WTC11 (cell line): ENCODE measurements at regions not wholly inside any gene's neighbourhood (a gene's known extent, or its start where the extent isn't known, plus 50 kb on each side); places are given as distances from the start of the nearest gene placed in this dataset.

Experiments used
- ATAC-seq: fragments of 200-7000 bp; cut with Tn5 transposase; 2 replicates; pipeline ENCODE4 v1.10.0; 2021; ENCODE audit warnings: mild to moderate bottlenecking, moderate library complexity
- CTCF ChIA-PET: fragments of 300-600 bp; sonication (Branson Sonifier 250); formaldehyde crosslinking; loops from one replicate; lab custom pipeline; 2021; ENCODE audit warnings: antibody characterized with exemption; lab: Charles Lee
- POLR2A ChIA-PET: fragments of 350-600 bp; sonication (Branson Sonifier 250); formaldehyde crosslinking; loops from one replicate; lab custom pipeline; 2021; ENCODE audit warnings: antibody characterized with exemption; lab: Charles Lee
- DNase-seq: peaks from one replicate; pipeline ENCODE4 v3.0.0; 2021; ENCODE audit warnings: low spot score
- H3K27ac Mint-ChIP-seq: 2 replicates; pipeline ENCODE4 v1.8.0; 2021; ENCODE audit warnings: mixed read lengths
- H3K27me3 Mint-ChIP-seq: 2 replicates; pipeline ENCODE4 v1.8.0; 2021; ENCODE audit warnings: low read depth, mild to moderate bottlenecking, moderate library complexity, mixed read lengths
- H3K36me3 Mint-ChIP-seq: 2 replicates; pipeline ENCODE4 v1.8.0; 2021; ENCODE audit warnings: mixed read lengths
- H3K4me1 Mint-ChIP-seq: 2 replicates; pipeline ENCODE4 v1.8.0; 2022; ENCODE audit warnings: mixed read lengths
- H3K4me3 Mint-ChIP-seq: 2 replicates; pipeline ENCODE4 v1.8.0; 2021; ENCODE audit warnings: mild to moderate bottlenecking, moderate library complexity, mixed read lengths
- H3K9me3 Mint-ChIP-seq: 2 replicates; pipeline ENCODE4 v1.8.0; 2021; ENCODE audit warnings: mixed read lengths
- ATF1 ChIP-seq: sonication (generic); formaldehyde crosslinking; IDR thresholded peaks from 2 replicates; pipeline ENCODE4 v1.8.1; 2023; ENCODE audit warnings: mild to moderate bottlenecking, moderate library complexity, missing genetic modification reagents
- CREB1 ChIP-seq: sonication (generic); formaldehyde crosslinking; IDR thresholded peaks from 2 replicates; pipeline ENCODE4 v1.8.0; 2023; ENCODE audit warnings: mild to moderate bottlenecking, missing genetic modification reagents
- E2F5 ChIP-seq: sonication (generic); formaldehyde crosslinking; IDR thresholded peaks from 2 replicates; pipeline ENCODE4 v1.8.1; 2022; ENCODE audit warnings: mild to moderate bottlenecking, moderate library complexity, missing genetic modification reagents
- ERG ChIP-seq: fragments of 250-450 bp; sonication (Bioruptor Pico); IDR thresholded peaks from 2 replicates; pipeline ENCODE4 v1.8.0; 2021; ENCODE audit warnings: mild to moderate bottlenecking
- GRHL2 ChIP-seq: fragments of 250-450 bp; sonication (Bioruptor Pico); IDR thresholded peaks from 2 replicates; pipeline ENCODE4 v1.8.0; 2022; ENCODE audit warnings: mild to moderate bottlenecking, moderate library complexity; ENCODE audit not compliant: insufficient replicate concordance, severe bottlenecking
- RORB ChIP-seq: fragments of 250-450 bp; sonication (Bioruptor Pico); IDR thresholded peaks from 2 replicates; pipeline ENCODE4 v1.9.0; 2021; ENCODE audit warnings: mild to moderate bottlenecking
- TEAD4 ChIP-seq: sonication (generic); formaldehyde crosslinking; IDR thresholded peaks from 2 replicates; pipeline ENCODE4 v1.8.0; 2022; ENCODE audit warnings: mild to moderate bottlenecking, missing genetic modification reagents
- ZMAT4 ChIP-seq: fragments of 250-450 bp; sonication (Bioruptor Pico); IDR thresholded peaks from 2 replicates; pipeline ENCODE4 v1.9.0; 2021; ENCODE audit warnings: mild to moderate bottlenecking
- ZNF396 ChIP-seq: fragments of 250-450 bp; sonication (Bioruptor Pico); IDR thresholded peaks from 2 replicates; pipeline ENCODE4 v1.8.0; 2021; ENCODE audit warnings: mild to moderate bottlenecking, moderate library complexity, borderline replicate concordance
- ZNF416 ChIP-seq: fragments of 250-450 bp; sonication (Bioruptor Pico); IDR thresholded peaks from 2 replicates; pipeline ENCODE4 v1.9.0; 2021; ENCODE audit warnings: mild to moderate bottlenecking, inconsistent platforms
- ZNF532 ChIP-seq: fragments of 250-450 bp; sonication (Bioruptor Pico); IDR thresholded peaks from 2 replicates; pipeline ENCODE4 v1.9.0; 2021; ENCODE audit warnings: mild to moderate bottlenecking, borderline replicate concordance
- TF ChIP-seq, protein P1 (sequence below): sonication (generic); formaldehyde crosslinking; IDR thresholded peaks from 2 replicates; pipeline ENCODE4 v1.8.0; 2023; ENCODE audit warnings: missing genetic modification reagents, mild to moderate bottlenecking, borderline replicate concordance
- TF ChIP-seq, protein P2 (sequence below): sonication (generic); formaldehyde crosslinking; IDR thresholded peaks from 2 replicates; pipeline ENCODE4 v1.8.0; 2022; ENCODE audit warnings: mild to moderate bottlenecking, missing genetic modification reagents

DNA sequence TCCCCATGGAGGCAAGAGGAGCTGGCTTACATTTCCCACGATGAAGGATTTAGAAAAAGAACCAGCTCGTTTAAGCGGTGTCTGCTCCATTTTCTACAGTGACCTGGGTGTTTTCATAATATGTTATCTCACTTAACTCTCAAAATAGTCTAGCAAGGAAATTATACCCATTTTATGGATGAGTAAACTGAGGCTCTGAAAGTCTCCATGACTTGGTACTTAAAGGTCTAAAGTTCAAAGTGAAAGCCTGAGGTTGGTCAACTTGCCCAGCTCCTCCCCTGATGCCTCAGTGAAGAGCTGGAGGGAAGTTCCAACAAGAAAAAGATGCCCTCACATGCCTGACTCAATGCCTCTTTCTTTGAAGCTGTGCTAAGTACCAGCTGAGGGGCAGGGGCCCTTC lies 232.0 kb downstream of the CBLN1 start (continued):
- TF ChIP-seq ZNF532 (CRISPR knock-in tag) (no peak), ERG (CRISPR knock-in tag) (no peak)

DNA sequence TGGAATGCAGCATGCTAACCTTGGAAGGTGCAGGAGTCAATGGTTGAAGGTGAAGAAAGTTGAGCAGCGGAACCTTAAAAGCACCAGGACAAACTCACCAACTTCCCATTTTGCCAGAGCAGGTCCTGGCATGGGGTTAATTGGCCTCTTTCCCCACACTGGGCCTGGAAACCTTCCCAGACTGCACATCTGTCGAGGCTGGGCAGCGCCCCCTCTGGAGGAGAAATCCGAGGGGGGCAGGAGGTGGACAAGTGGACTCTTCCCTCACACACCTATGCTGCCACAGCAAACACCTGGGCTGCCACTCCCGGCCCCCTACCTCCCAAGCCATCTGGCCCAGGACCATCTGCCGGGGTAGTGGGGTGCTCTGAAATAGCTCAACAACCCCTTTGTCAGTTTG lies 232.4 kb downstream of the CBLN1 start:
- no peaks in the 10 kb centered on the region for H3K27me3 Mint-ChIP-seq
- POLR2A ChIA-PET: no interaction called here

More for the DNA sequence above, 232.4 kb downstream of the CBLN1 start:
- Mint-ChIP-seq H3K9me3 (0 out of 2 replicates have a peak, but pooled peaks cover 5% of the 10 kb centered on the region), H3K36me3 (no peaks in the 10 kb centered on the region), H3K27ac (no peak overlapping the region), H3K4me3 (no peak overlapping the region), H3K4me1 (no peaks in the 10 kb centered on the region)
- DNase-seq (peak; percentile 29), ATAC-seq (no peak)
- TF ChIP-seq, protein P1, sequence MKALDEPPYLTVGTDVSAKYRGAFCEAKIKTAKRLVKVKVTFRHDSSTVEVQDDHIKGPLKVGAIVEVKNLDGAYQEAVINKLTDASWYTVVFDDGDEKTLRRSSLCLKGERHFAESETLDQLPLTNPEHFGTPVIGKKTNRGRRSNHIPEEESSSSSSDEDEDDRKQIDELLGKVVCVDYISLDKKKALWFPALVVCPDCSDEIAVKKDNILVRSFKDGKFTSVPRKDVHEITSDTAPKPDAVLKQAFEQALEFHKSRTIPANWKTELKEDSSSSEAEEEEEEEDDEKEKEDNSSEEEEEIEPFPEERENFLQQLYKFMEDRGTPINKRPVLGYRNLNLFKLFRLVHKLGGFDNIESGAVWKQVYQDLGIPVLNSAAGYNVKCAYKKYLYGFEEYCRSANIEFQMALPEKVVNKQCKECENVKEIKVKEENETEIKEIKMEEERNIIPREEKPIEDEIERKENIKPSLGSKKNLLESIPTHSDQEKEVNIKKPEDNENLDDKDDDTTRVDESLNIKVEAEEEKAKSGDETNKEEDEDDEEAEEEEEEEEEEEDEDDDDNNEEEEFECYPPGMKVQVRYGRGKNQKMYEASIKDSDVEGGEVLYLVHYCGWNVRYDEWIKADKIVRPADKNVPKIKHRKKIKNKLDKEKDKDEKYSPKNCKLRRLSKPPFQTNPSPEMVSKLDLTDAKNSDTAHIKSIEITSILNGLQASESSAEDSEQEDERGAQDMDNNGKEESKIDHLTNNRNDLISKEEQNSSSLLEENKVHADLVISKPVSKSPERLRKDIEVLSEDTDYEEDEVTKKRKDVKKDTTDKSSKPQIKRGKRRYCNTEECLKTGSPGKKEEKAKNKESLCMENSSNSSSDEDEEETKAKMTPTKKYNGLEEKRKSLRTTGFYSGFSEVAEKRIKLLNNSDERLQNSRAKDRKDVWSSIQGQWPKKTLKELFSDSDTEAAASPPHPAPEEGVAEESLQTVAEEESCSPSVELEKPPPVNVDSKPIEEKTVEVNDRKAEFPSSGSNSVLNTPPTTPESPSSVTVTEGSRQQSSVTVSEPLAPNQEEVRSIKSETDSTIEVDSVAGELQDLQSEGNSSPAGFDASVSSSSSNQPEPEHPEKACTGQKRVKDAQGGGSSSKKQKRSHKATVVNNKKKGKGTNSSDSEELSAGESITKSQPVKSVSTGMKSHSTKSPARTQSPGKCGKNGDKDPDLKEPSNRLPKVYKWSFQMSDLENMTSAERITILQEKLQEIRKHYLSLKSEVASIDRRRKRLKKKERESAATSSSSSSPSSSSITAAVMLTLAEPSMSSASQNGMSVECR (CRISPR knock-in tag): no peak
- TF ChIP-seq ATF1 (CRISPR knock-in tag): no peak
- no peak for TF ChIP-seq RORB
- TF ChIP-seq, protein P2, sequence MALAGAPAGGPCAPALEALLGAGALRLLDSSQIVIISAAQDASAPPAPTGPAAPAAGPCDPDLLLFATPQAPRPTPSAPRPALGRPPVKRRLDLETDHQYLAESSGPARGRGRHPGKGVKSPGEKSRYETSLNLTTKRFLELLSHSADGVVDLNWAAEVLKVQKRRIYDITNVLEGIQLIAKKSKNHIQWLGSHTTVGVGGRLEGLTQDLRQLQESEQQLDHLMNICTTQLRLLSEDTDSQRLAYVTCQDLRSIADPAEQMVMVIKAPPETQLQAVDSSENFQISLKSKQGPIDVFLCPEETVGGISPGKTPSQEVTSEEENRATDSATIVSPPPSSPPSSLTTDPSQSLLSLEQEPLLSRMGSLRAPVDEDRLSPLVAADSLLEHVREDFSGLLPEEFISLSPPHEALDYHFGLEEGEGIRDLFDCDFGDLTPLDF (CRISPR knock-in tag): no peak
- no peak for TF ChIP-seq E2F5 (CRISPR knock-in tag)
- TF ChIP-seq ZNF396 (CRISPR knock-in tag): no peak
- TF ChIP-seq CREB1 (CRISPR knock-in tag): no peak
- TF ChIP-seq ZNF416 (CRISPR knock-in tag): no peak
- TF ChIP-seq ZMAT4 (CRISPR knock-in tag): no peak
- TF ChIP-seq GRHL2 (CRISPR knock-in tag): no peak
- TF ChIP-seq TEAD4 (CRISPR knock-in tag): no peak
- CTCF ChIA-PET: no interaction called here
